ENCODE measurements at regions not wholly inside any gene's neighbourhood (a gene's known extent, or its start where the extent isn't known, plus 50 kb on each side); places are given as distances from the start of the nearest gene placed in this dataset.

DNA sequence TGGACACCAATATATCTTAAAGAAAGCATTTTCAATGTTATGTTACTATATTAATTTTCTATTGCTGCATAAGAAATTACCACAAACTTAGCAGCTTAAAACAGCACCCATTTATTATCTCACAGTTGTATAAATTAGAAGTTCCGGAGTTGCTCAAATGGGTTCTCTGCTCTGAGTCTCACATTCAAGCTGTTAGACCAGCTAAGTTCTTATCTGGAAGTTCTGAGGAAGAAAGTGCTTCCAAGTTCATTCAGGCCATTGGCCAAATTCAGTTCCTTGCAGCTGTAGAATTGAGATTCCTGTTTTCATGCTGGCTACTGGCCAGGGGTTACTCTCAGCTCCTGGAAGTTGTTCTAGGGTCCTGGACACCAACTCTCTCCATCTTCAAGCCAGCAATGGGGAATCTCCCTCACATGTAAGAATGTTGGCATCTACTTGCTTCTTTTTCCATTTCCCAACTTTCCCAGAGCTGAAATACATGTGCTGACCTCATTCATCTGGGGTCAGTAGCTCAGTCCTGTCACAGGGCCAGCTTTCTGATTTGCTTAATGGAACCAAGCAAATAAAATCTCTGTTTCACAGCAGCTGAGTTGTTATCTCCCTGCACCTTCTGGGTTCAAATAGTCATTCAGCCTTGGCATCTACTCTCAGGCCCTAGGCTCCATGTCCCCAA lies 99.6 kb upstream of the INTU start:
- DNase-seq, result no peak

DNA sequence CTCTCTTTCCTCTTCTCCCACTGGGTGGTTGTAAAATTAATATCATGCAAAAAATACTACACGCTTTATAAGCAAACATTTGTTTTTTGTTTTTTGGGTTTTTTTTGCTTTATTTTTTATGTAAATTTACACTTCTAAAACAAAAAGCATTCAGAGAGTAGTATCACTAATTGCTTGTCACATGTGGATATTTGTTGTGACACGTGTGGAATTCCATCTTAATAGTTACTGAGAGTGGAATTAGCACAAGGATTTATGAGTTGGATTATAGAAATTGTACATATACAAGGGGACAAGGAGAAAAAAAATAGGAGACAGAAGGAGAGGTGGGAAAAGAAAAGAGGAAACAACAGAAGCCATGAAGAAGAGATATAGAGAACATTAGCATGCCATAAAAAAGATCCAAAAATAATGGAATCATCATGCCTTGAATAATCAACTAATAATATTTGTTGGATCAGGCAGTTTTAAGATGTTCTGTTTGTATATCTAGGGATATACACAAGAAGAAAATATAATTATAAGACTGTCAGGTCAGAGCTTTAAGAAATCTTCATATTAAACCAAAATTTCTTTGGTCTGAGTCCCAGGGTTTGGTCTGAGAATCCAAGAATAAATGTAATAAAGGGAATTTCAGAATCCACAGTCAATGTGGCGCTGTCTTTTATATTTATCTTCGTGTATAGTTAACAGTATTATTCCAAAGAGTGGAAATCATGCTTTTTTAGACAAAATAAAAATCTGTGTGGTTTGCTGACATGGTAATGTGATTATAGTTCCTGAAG lies 98.5 kb upstream of the INTU start:
- no peak for DNase-seq

- DNase-seq, result no peak
Observed at GRCh38 chr4:127538016-127538415, 94.7 kb upstream of the INTU start.

- DNase-seq, result no peak
Observed at GRCh38 chr4:127540497-127541025, 92.2 kb upstream of the INTU start.

- DNase-seq, result no peak
Observed at GRCh38 chr4:127545271-127545670, 87.5 kb upstream of the INTU start.

- no peak for DNase-seq
Observed at GRCh38 chr4:127548990-127549925, 83.5 kb upstream of the INTU start.

DNA sequence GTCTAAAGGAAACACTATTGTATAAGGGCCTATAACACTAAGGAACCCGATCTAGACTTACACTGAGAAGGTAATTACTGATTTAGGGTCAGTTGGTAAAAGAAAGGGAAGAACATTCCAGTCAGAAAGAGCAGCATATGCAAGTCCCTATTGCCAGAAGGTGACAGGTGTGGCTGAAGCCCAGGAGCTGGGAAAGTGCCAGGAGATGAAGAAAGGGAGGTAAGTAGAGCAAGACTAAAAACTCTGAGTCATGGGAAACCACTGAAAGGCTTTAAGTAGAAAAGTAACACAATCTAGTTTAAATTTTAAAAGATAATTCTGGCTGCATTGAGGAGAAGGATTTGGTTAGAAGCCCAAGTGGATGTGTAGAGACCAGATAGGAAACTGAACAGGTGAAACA lies 77.7 kb upstream of the INTU start:
- no peak for DNase-seq

DNA sequence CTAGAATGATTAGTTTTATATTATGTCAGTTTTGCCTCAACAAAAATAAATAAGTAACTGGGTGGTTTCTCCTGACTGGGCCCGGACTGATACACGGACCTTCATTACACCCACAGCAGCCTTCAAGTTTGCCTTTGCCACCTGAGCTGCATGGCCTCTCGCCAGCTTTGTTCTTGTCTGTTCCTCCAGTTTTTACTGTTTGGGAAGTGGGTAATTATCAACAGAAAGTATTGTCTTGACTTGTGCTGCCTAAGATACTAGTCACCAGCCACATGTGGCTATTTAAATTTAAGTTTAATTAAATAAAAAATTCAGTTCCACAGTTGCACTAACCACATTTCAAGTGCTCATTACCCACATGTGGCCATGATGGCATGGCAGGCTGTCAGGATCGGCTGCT lies 74.7 kb upstream of the INTU start:
- no peak for DNase-seq

DNA sequence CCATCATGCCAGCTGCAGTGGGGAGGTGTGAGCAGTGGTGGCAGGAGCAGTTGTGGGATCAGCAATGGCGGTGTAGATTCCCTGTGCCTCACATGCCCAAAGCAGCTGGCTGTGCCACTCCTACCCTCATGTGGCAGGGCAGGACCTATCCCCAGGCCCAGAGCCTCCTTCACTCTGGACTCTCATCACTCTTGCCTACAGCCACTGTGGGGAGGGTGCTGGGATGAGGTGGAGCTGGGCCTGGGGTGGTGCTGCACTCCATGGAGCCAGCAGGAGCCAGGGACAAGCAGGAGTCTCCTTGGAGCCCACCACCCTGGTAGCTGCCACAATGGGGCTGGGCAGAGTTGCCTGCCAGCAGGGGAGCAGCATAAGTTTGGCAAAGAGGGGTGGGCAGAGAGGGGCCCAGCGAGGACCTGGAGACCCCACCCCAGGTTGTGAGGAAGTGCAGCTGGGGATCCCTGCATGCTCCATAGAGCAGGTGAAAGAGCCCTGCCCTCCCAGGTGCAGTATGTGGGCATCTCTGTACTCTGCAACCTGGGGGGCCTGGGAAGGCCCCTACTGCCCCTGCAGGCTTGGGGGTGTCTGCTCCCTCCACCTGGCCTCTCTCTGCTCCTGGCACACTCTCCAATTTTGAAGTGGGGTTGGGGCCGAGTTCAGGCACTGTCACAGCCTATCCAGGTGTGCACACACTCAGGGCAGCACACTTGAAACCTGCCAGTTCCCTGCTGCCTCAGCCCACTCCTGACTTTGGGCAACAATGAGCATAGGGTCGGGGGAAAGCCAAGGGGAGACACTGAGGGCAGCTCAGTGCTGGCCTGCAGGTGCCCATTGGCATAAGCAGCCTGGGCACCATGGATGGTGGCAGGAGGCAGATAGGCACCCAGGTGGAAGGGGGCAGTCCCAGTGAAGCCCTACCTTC lies 74.0 kb upstream of the INTU start:
- no peak for DNase-seq

DNA sequence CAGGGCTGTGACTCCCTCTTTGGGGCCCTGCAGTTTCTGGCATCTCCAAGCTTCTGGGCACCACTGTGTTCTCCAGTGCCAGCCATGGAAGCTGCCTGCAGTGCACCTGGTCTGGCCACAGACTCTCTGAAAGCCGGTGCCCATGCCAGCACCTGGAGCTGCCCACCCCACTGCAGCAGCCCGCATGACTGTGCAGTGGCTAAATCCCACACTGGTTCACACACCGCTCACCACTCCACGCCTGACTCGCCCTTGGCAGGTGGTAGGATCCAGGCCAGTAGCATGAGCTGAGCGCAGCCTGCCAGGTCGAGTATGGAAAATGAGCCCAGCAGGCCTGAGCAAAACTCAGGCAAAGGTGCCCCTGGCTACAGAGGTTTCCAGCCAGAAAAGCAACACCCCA lies 72.8 kb upstream of the INTU start:
- DNase-seq, result no peak

DNA sequence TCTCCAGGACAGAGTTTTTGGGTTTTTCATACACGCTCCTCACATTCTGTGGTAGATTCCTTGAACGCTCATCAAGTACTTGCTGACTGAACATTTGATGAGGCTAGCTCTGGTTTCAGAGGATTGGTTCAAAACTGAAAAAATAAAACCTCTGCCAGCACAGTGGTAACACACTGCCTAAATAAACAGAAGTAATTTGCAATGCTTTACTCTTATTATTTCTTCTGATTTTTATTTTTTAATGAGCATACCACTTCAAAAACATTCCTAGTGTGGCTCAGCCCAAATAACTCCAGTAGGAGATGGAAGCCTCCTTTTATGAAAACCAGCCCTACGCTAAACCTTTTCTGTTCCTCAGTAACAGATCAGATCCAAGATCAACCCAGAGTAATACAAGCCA lies 72.0 kb upstream of the INTU start:
- no peak for DNase-seq

- no peak for DNase-seq
Observed at GRCh38 chr4:127574643-127575042, 58.1 kb upstream of the INTU start.

DNA sequence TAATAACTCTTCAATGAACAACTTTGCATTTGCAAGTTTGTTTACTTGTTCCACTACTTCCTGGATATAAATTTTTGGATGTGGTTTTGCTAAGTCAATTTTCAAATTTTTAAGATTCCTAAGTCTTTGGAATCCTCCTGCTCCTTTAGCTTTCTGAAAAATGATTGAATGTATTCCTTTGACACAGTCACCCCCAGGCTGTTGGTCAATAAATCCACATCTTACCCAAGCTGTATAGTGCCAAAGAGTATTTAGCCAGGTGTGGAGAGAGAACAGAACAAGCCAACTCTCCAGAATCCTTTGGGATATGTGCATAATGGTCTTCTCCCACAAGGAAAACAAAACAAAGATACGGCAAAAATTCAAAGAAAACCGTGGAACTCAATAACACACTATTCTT lies 56.9 kb upstream of the INTU start:
- DNase-seq, result no peak

- DNase-seq, result no peak
Observed at GRCh38 chr4:127578491-127578890, 54.3 kb upstream of the INTU start.

- DNase-seq, result no peak
Observed at GRCh38 chr4:127578967-127579366, 53.8 kb upstream of the INTU start.

DNA sequence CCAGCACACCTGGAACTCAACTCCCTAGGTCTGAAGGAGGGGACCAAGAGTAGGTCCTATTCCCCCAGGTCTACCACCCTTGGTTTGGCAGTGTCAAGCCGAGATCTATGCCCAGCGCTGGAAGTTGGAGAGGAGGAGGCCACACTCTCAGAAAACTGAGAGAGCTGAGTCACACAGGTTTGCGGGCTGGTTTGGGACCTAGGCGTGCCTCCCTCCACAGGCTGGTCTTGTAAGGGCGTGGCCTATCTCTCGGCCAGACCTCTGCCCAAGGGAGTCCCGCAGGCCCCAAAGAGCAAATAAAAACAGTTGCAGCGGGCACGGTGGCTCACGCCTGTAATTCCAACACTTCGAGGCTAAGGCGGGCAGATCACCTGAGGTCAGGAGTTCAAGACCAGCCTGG lies 52.9 kb upstream of the INTU start:
- no peak for DNase-seq

- DNase-seq, result no peak
Observed at GRCh38 chr4:127580300-127580699, 52.5 kb upstream of the INTU start.

- DNase-seq, result no peak
Observed at GRCh38 chr4:127580891-127581290, 51.9 kb upstream of the INTU start.

Data from DMS153 (cell line).